Renal cortex interstitium (tissue), 11 donors: ENCODE measurements at regions not wholly inside any gene's neighbourhood (a gene's known extent, or its start where the extent isn't known, plus 50 kb on each side); places are given as distances from the start of the nearest gene placed in this dataset.
"Not testable (repeated sequence)": the region's sequence is repeated elsewhere in the genome, so short reads cannot be mapped to it uniquely, and the experiment has no call there.

Experiments
- DNase-seq, 11 donors: peaks; one replicate each; pipeline ENCODE4 v3.0.0-alpha.2; 2013; ENCODE audit warnings: low read depth in 9 of 11, low spot score in 4 of 11; ENCODE audit errors: extremely low read depth in 1 of 11

- no peak for DNase-seq
Measured at GRCh38 chr15:69919816-69920215, 177.9 kb downstream of the TLE3 start.

GRCh38 chr15:69920221-69920620 is 177.5 kb downstream of the TLE3 start:
- DNase-seq = no peak

- no peak for DNase-seq
Measured at GRCh38 chr15:69921626-69922619, 175.8 kb downstream of the TLE3 start.

GRCh38 chr15:69924531-69924930 is 173.2 kb downstream of the TLE3 start:
- DNase-seq = no peak

- DNase-seq = no peak
Measured at GRCh38 chr15:69926006-69926405, 171.7 kb downstream of the TLE3 start.

- no peak for DNase-seq
Measured at GRCh38 chr15:69926721-69927120, 171.0 kb downstream of the TLE3 start.

GRCh38 chr15:69928890-69929289 is 168.8 kb downstream of the TLE3 start:
- DNase-seq = not testable (repeated sequence)

- no peak for DNase-seq
Measured at GRCh38 chr15:69929905-69930630, 167.6 kb downstream of the TLE3 start.

GRCh38 chr15:69930754-69931153 is 167.0 kb downstream of the TLE3 start:
- DNase-seq = no peak

GRCh38 chr15:69931156-69931555 is 166.6 kb downstream of the TLE3 start:
- DNase-seq = no peak

- no peak for DNase-seq
Measured at GRCh38 chr15:69934607-69935006, 163.1 kb downstream of the TLE3 start.

- no peak for DNase-seq
Measured at GRCh38 chr15:69939513-69940440, 157.9 kb downstream of the TLE3 start.

- no peak for DNase-seq
Measured at GRCh38 chr15:69940441-69941300, 157.0 kb downstream of the TLE3 start.

GRCh38 chr15:69941301-69941605 is 156.5 kb downstream of the TLE3 start:
- no peak for DNase-seq

GRCh38 chr15:69941706-69942495 is 155.8 kb downstream of the TLE3 start:
- DNase-seq = no peak

GRCh38 chr15:69943637-69944036 is 154.1 kb downstream of the TLE3 start:
- no peak for DNase-seq

GRCh38 chr15:69945729-69946128 is 152.0 kb downstream of the TLE3 start:
- no peak for DNase-seq

GRCh38 chr15:69946870-69947269 is 150.8 kb downstream of the TLE3 start:
- DNase-seq = no peak
